ENCODE measurements at regions not wholly inside any gene's neighbourhood (a gene's known extent, or its start where the extent isn't known, plus 50 kb on each side); places are given as distances from the start of the nearest gene placed in this dataset.

DNA sequence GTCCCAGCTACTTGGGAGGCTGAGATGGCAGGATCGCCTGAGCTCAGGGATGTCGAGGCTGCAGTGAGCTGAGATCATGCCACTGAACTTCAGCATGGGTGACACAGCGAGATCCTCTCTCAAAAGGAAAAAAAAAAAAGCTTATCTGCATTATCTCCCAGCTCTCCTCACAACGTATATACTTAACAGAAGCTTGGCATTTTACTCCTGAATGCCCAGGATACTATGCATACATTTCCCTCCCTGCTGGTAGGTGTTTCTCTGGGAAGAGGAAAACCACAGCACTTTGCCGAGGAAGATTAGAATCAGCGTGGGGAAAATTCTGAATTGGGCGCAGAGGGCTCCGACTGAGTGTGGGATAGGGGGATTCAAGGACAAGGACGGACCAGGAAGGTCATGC, 800.6 kb downstream of the DHX35 start:
- TF ChIP-seq, protein P1, sequence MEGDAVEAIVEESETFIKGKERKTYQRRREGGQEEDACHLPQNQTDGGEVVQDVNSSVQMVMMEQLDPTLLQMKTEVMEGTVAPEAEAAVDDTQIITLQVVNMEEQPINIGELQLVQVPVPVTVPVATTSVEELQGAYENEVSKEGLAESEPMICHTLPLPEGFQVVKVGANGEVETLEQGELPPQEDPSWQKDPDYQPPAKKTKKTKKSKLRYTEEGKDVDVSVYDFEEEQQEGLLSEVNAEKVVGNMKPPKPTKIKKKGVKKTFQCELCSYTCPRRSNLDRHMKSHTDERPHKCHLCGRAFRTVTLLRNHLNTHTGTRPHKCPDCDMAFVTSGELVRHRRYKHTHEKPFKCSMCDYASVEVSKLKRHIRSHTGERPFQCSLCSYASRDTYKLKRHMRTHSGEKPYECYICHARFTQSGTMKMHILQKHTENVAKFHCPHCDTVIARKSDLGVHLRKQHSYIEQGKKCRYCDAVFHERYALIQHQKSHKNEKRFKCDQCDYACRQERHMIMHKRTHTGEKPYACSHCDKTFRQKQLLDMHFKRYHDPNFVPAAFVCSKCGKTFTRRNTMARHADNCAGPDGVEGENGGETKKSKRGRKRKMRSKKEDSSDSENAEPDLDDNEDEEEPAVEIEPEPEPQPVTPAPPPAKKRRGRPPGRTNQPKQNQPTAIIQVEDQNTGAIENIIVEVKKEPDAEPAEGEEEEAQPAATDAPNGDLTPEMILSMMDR (IDR thresholded peaks at IDR 0.05; ENCODE audit: low read depth, low read length), result no peak
- no peak for DNase-seq (ENCODE audit: extremely low read depth, low read depth)

GRCh38 chr20:39758876-39759275, 796.7 kb downstream of the DHX35 start:
- DNase-seq (ENCODE audit: extremely low read depth, low read depth), result no peak

DNA sequence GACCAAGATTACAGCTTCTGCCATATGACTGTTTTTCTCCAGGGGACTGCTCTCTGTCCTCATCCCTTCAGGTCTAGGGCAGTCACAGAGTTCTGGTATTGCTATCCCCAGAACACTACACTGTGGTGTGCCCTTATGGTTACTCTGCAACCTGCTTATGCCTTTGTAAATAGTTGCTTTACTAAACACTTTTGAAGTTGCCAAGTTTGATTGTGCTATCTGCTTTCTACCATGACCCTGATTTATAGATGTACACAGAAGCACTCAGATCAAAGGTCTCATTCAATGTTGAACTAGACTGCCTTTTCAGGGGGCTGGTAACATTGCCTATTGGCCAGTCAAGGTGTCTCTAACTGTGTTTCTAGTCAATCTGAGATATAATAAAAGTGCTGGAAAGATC, 794.7 kb downstream of the DHX35 start:
- DNase-seq (ENCODE audit: extremely low read depth, low read depth), result no peak
- TF ChIP-seq, protein P1 (IDR thresholded peaks at IDR 0.05; ENCODE audit: low read depth, low read length), result no peak

More at GRCh38 chr20:39758876-39759275, 796.7 kb downstream of the DHX35 start:
- TF ChIP-seq, protein P1 (IDR thresholded peaks at IDR 0.05; ENCODE audit: low read depth, low read length), result no peak

- TF ChIP-seq, protein P1 (IDR thresholded peaks at IDR 0.05; ENCODE audit: low read depth, low read length), result no peak
- no peak for DNase-seq (ENCODE audit: extremely low read depth, low read depth)
These were observed 794.2 kb downstream of the DHX35 start for GRCh38 chr20:39756369-39756768.

DNA sequence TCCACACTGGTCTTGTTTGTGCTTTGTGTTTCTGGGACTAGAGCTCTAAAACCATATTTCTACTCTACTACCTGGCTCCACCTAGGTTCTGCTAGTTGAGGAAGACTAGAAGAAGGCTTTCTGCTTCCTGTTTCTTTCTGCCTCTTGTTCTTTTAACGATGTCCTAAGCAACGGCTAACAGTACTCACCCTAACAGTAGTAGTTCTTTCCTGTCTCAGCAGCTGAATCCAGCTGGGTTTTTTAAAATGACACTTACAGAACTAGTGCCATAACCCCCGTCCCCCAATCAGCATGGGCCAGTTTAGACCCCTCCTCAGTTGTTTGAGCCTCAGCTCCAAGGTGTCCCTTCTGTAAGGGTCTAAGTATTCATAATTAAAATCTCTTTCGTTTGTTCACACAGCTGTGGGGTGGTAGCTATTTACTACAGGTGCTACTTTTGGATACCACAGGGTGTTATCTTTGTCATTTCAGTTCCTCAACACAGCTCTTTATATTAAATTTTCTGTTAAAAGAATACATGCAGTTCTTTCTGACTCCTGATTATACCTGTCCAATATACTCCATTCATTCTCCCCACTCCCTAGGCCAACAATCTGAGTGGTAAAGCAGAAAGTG, 790.2 kb downstream of the DHX35 start:
- no peak for DNase-seq (ENCODE audit: extremely low read depth, low read depth)
- TF ChIP-seq, protein P1 (IDR thresholded peaks at IDR 0.05; ENCODE audit: low read depth, low read length), result no peak

DNA sequence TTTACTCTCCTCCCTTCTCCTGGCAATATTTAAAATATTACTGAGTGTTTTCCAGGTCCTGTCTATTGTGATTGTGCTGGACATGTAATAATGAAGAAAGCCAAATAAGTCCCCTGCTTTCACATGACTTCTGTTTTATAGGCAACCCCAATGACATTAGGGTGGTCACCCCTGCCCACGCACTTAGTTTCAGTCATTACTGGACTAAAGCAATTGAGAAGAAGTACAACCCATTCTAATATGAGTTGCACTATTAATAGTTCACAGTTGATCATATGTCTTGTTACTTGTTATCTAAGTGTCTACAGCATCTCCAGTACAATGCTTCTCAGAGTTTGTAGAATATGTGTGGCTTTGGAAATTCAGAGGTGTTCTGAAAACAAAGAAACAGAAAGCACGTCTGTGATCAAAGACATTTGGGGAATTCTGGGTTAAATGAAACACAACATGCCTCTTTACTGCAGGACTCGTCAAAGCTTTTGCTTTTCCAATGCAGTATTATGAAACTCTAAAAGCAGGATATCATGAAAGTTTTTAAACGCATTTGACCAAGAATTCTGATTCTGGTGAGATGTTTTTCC, 789.5 kb downstream of the DHX35 start:
- TF ChIP-seq, protein P1 (IDR thresholded peaks at IDR 0.05; ENCODE audit: low read depth, low read length), result no peak
- no peak for DNase-seq (ENCODE audit: extremely low read depth, low read depth)

DNA sequence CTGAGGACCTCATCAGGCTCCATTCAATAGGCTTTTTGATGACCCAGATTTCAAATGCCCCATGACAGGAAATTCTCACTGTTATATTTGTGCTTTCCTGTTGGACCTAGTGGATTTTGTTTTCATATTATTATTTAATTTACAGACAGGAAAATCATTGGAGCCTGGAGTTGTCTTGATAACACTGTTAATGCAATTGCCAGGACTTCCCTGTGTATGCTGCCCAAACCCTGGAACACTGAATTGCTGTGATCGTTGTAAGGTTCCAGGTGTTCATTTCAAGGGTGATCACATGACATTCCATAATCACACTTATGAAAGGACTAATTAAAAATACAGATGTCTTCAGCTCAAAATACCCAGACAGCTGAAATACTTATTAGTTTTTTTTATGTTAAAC, 783.2 kb downstream of the DHX35 start:
- DNase-seq (ENCODE audit: extremely low read depth, low read depth), result no peak
- TF ChIP-seq, protein P1 (IDR thresholded peaks at IDR 0.05; ENCODE audit: low read depth, low read length), result no peak
